ENCODE measurements at regions not wholly inside any gene's neighbourhood (a gene's known extent, or its start where the extent isn't known, plus 50 kb on each side); places are given as distances from the start of the nearest gene placed in this dataset.

GRCh38 chr9:78437806-78438205 lies 140.9 kb downstream of the PSAT1 start:
- TF ChIP-seq SIN3A (conservative IDR thresholded peaks at IDR 0.05 in 1 of 2, IDR thresholded peaks at IDR 0.05 in 1 of 2; ENCODE audit: low read depth in 1 of 2, low read length in 2 of 2) (no peak), POLR2AphosphoS5 (IDR thresholded peaks at IDR 0.05; ENCODE audit: low read depth, low read length) (no peak), EZH2 (IDR thresholded peaks at IDR 0.05; ENCODE audit: low read depth, low read length, severe bottlenecking) (no peak), POLR2A (IDR thresholded peaks at IDR 0.05; ENCODE audit: control extremely low read depth in 1 of 2, low read depth in 2 of 2, low read length in 2 of 2) (no peak), MAX (IDR thresholded peaks at IDR 0.05) (no peak), PHF8 (conservative IDR thresholded peaks at IDR 0.05; ENCODE audit: low read depth, low read length) (no peak), SRF (IDR thresholded peaks at IDR 0.05; ENCODE audit: low read depth, low read length) (no peak), ATF3 (IDR thresholded peaks at IDR 0.05; ENCODE audit: insufficient read depth, low read depth, low read length) (no peak), EP300 (IDR thresholded peaks at IDR 0.05; ENCODE audit: borderline replicate concordance in 1 of 2, low read depth in 2 of 2, low read length in 2 of 2) (no peak), TAF1 (IDR thresholded peaks at IDR 0.05; ENCODE audit: low read depth, low read length) (no peak), CTCF (IDR thresholded peaks at IDR 0.05; ENCODE audit: control extremely low read depth in 1 of 3, insufficient read depth in 1 of 3, low read depth in 1 of 3, low read length in 3 of 3) (no peak)
